Upper lobe of left lung (tissue), 6 donors: ENCODE measurements at regions not wholly inside any gene's neighbourhood (a gene's known extent, or its start where the extent isn't known, plus 50 kb on each side); places are given as distances from the start of the nearest gene placed in this dataset.

ENCODE experiments used
- ATAC-seq, 2 donors: fragments of 200-7000 bp; cut with Tn5 transposase; one replicate each; pipeline ENCODE4 v1.9.1; 2022; ENCODE audit warnings: mild to moderate bottlenecking in 2 of 2, moderate library complexity in 2 of 2; ENCODE audit not compliant: low FRiP score in 2 of 2
- DNase-seq, 2 donors: peaks; one replicate each; pipeline ENCODE4 v3.0.0-alpha.2; 2019 to 2020
- H3K27ac ChIP-seq, 4 donors: fragments of 200-600 bp; sonication (generic); one replicate each; pipeline ENCODE4 v1.5.1; 2016 to 2019
- H3K27me3 ChIP-seq, 4 donors: fragments of 200-600 bp; sonication (generic); one replicate each; pipeline ENCODE4 v1.5.1; 2017 to 2019
- H3K36me3 ChIP-seq, 4 donors: fragments of 200-600 bp; sonication (generic); one replicate each; pipeline ENCODE4 v1.5.1; 2016 to 2019
- H3K4me1 ChIP-seq, 4 donors: fragments of 200-600 bp; sonication (generic); one replicate each; pipeline ENCODE4 v1.5.1; 2018 to 2019
- H3K4me3 ChIP-seq, 4 donors: fragments of 200-600 bp; sonication (generic); one replicate each; pipeline ENCODE4 v1.5.1; 2017 to 2019; ENCODE audit warnings: mild to moderate bottlenecking in 2 of 4, moderate library complexity in 1 of 4
- H3K9me3 ChIP-seq, 4 donors: fragments of 200-600 bp; sonication (generic); one replicate each; pipeline ENCODE4 v1.5.1; 2018 to 2019
- CTCF ChIP-seq, 6 experiments: fragments of 450-650 bp in 4 of 6; fragments of 200-600 bp in 2 of 6; sonication (generic) in 2 of 6; IDR thresholded peaks; one replicate each; pipeline ENCODE4 v1.5.1; 2016 to 2019; ENCODE audit warnings: antibody characterized with exemption in 6 of 6
- EP300 ChIP-seq, 4 donors: sonication (generic); formaldehyde crosslinking; IDR thresholded peaks; one replicate each; pipeline ENCODE4 v1.5.1; 2017; ENCODE audit warnings: antibody characterized with exemption in 4 of 4, control low read depth in 2 of 4
- POLR2A ChIP-seq, 4 donors: fragments of 450-650 bp; IDR thresholded peaks; one replicate each; pipeline ENCODE4 v1.5.1; 2016 to 2017; ENCODE audit warnings: antibody characterized with exemption in 4 of 4, mild to moderate bottlenecking in 2 of 4
- POLR2AphosphoS5 ChIP-seq, 2 donors: sonication (generic); formaldehyde crosslinking; IDR thresholded peaks; one replicate each; pipeline ENCODE4 v1.5.1; 2017; ENCODE audit warnings: antibody characterized with exemption in 2 of 2
- WGBS, 2 donors: methylation state at CpG; one replicate each; pipeline ENCODE4 v1.1.5; 2017 to 2018; 5-methylcytosine and 5-hydroxymethylcytosine counted together
- donor health status: DM: no; HTN: no; CAD: no; lungs with moderate emphysema.
- donor health status: DM: no; HTN: yes; CAD: no; lungs with severe emphysema.

GRCh38 chr2:12587228-12587627, 129.5 kb upstream of the TRIB2 start:
- Histone ChIP-seq H3K27me3 (no peaks in the 10 kb centered on the region), H3K4me1 (peaks cover 0 to 11% (median 6%) of the 10 kb centered on the region in 4 donors), H3K36me3 (no peaks in the 10 kb centered on the region), H3K9me3 (no peaks in the 10 kb centered on the region), H3K4me3 (no peak overlapping the region), H3K27ac (no peak overlapping the region)
- TF ChIP-seq EP300 (IDR thresholded peaks at IDR 0.05) (no peak), POLR2A (IDR thresholded peaks at IDR 0.05) (no peak), POLR2AphosphoS5 (IDR thresholded peaks at IDR 0.05) (no peak), CTCF (IDR thresholded peaks at IDR 0.05) (no peak)
- ATAC-seq (no peak), DNase-seq (no peak)
- WGBS, 2 donors: 76 to 84% methylated on average over 2 of the region's 2 CpGs

- DNase-seq: peak in 1 of 2 donors; percentile 25
- Histone ChIP-seq H3K4me3 (no peak overlapping the region), H3K4me1 (peaks cover 0 to 11% (median 6%) of the 10 kb centered on the region in 4 donors), H3K36me3 (no peaks in the 10 kb centered on the region), H3K9me3 (no peaks in the 10 kb centered on the region), H3K27me3 (no peaks in the 10 kb centered on the region), H3K27ac (peak overlapping the region in 3 of 4 donors; percentile 26 to 55 (median 44))
- peak; percentile 57 to 87 for ATAC-seq
- TF ChIP-seq EP300 (IDR thresholded peaks at IDR 0.05) (peak in 1 of 4 donors; percentile 42), POLR2A (IDR thresholded peaks at IDR 0.05) (no peak)
- 73 to 77% methylated on average over 4 of the region's 4 CpGs for WGBS, 2 donors
Observed at GRCh38 chr2:12587729-12588522, 128.8 kb upstream of the TRIB2 start.

- peaks cover 0 to 11% (median 6%) of the 10 kb centered on the region in 4 donors for H3K4me1 ChIP-seq
- WGBS, 2 donors: 85% methylated on average over 5 of the region's 5 CpGs
- ATAC-seq (no peak), DNase-seq (no peak)
- H3K9me3 ChIP-seq: no peaks in the 10 kb centered on the region
- no peak overlapping the region for H3K4me3 ChIP-seq
- H3K27me3 ChIP-seq: no peaks in the 10 kb centered on the region
- TF ChIP-seq CTCF (IDR thresholded peaks at IDR 0.05) (no peak), EP300 (IDR thresholded peaks at IDR 0.05) (no peak), POLR2A (IDR thresholded peaks at IDR 0.05) (no peak), POLR2AphosphoS5 (IDR thresholded peaks at IDR 0.05) (no peak)
- H3K36me3 ChIP-seq: no peaks in the 10 kb centered on the region
- no peak overlapping the region for H3K27ac ChIP-seq
Observed at GRCh38 chr2:12588986-12589385, 127.8 kb upstream of the TRIB2 start.

GRCh38 chr2:12589802-12590320, 126.9 kb upstream of the TRIB2 start:
- H3K27ac ChIP-seq: no peak overlapping the region
- H3K36me3 ChIP-seq: no peaks in the 10 kb centered on the region
- TF ChIP-seq CTCF (IDR thresholded peaks at IDR 0.05) (no peak), POLR2A (IDR thresholded peaks at IDR 0.05) (no peak), POLR2AphosphoS5 (IDR thresholded peaks at IDR 0.05) (no peak), EP300 (IDR thresholded peaks at IDR 0.05) (no peak)
- DNase-seq: no peak
- H3K4me1 ChIP-seq: peaks cover 0 to 11% (median 6%) of the 10 kb centered on the region in 4 donors
- H3K27me3 ChIP-seq: no peaks in the 10 kb centered on the region
- no peak overlapping the region for H3K4me3 ChIP-seq
- WGBS, 2 donors: 89 to 91% methylated on average over 5 of the region's 5 CpGs
- H3K9me3 ChIP-seq: no peaks in the 10 kb centered on the region
- ATAC-seq: no peak

GRCh38 chr2:12592296-12592695, 124.4 kb upstream of the TRIB2 start:
- no peaks in the 10 kb centered on the region for H3K27me3 ChIP-seq
- H3K4me3 ChIP-seq: no peak overlapping the region
- peaks cover 0 to 11% (median 6%) of the 10 kb centered on the region in 4 donors for H3K4me1 ChIP-seq
- no peaks in the 10 kb centered on the region for H3K9me3 ChIP-seq
- DNase-seq (no peak), ATAC-seq (no peak)
- no peaks in the 10 kb centered on the region for H3K36me3 ChIP-seq
- TF ChIP-seq EP300 (IDR thresholded peaks at IDR 0.05) (no peak), CTCF (IDR thresholded peaks at IDR 0.05) (no peak), POLR2AphosphoS5 (IDR thresholded peaks at IDR 0.05) (no peak), POLR2A (IDR thresholded peaks at IDR 0.05) (no peak)
- H3K27ac ChIP-seq: no peak overlapping the region
- WGBS, 2 donors: 65 to 73% methylated on average over 3 of the region's 3 CpGs
